A673 (cell line): ENCODE measurements at regions not wholly inside any gene's neighbourhood (a gene's known extent, or its start where the extent isn't known, plus 50 kb on each side); places are given as distances from the start of the nearest gene placed in this dataset.

Experiments used
- BruUV-seq: library from RNA; stranded (reverse); fragments of 400-500 nt; replicated peaks from 2 replicates; lab custom pipeline; 2021; lab: Mats Ljungman, UMichigan
- CTCF ChIA-PET: fragments of 300-600 bp; sonication (Branson Sonifier 250); formaldehyde crosslinking; loops from one replicate; lab custom pipeline; 2022; ENCODE audit warnings: antibody characterized with exemption; lab: Charles Lee
- POLR2A ChIA-PET: fragments of 300-600 bp; sonication (Branson Sonifier 250); formaldehyde crosslinking; loops from one replicate; lab custom pipeline; 2022; ENCODE audit warnings: antibody characterized with exemption; ENCODE audit not compliant: low non-redundant PET; lab: Charles Lee
- DNase-seq: peaks from one replicate; pipeline ENCODE4 v3.0.0-alpha.2; 2015; ENCODE audit warnings: low spot score
- H3K27ac ChIP-seq: fragments of 200-600 bp; sonication (generic); 2 replicates; pipeline ENCODE4 v1.5.1; 2016; ENCODE audit warnings: mixed run types, low read depth, mild to moderate bottlenecking, mixed read lengths, antibody characterized with exemption, low read length; ENCODE audit not compliant: poor library complexity, severe bottlenecking
- H3K27me3 ChIP-seq: fragments of 200-600 bp; sonication (generic); replicated peaks from 2 replicates; pipeline ENCODE4 v1.6.1; 2017; ENCODE audit warnings: mixed run types, low read depth, mild to moderate bottlenecking, mixed read lengths, antibody characterized with exemption, low read length; ENCODE audit not compliant: insufficient read depth, poor library complexity
- H3K36me3 ChIP-seq: fragments of 200-600 bp; sonication (generic); 2 replicates; pipeline ENCODE4 v1.6.1; 2016; ENCODE audit warnings: mixed run types, mild to moderate bottlenecking, mixed read lengths, antibody characterized with exemption, low read length; ENCODE audit not compliant: insufficient read depth, poor library complexity, severe bottlenecking
- H3K4me1 ChIP-seq: fragments of 200-600 bp; sonication (generic); 2 replicates; pipeline ENCODE4 v1.6.1; 2017; ENCODE audit warnings: mixed run types, mild to moderate bottlenecking, mixed read lengths, antibody characterized with exemption, low read length; ENCODE audit not compliant: insufficient read depth, poor library complexity, severe bottlenecking
- H3K4me3 ChIP-seq: fragments of 200-600 bp; sonication (generic); 2 replicates; pipeline ENCODE4 v1.5.1; 2016; ENCODE audit warnings: low read depth, mixed run types, mild to moderate bottlenecking, mixed read lengths, low read length; ENCODE audit not compliant: poor library complexity, severe bottlenecking
- H3K9me3 ChIP-seq: fragments of 200-600 bp; sonication (generic); 2 replicates; pipeline ENCODE4 v1.6.1; 2016; ENCODE audit warnings: mixed run types, low read depth, mild to moderate bottlenecking, mixed read lengths, antibody characterized with exemption, low read length; ENCODE audit not compliant: poor library complexity, severe bottlenecking
- EZH2 ChIP-seq: fragments of 200-600 bp; sonication (generic); IDR thresholded peaks from 2 replicates; pipeline ENCODE4 v1.6.1; 2017; ENCODE audit warnings: borderline replicate concordance, low read depth, mild to moderate bottlenecking, mixed read lengths, antibody characterized with exemption, low read length; ENCODE audit not compliant: poor library complexity, severe bottlenecking
- intact Hi-C: fragments of 100-400 bp; cut with micrococcal nuclease; formaldehyde crosslinking; loops from one replicate; pipeline ENCODE4 v1.10.0; 2022; ENCODE audit not compliant: unreplicated experiment
- TF ChIP-seq, protein P1 (sequence below): fragments of 300-800, 200-600 bp; sonication (generic); conservative IDR thresholded peaks from 2 replicates; pipeline ENCODE4 v1.5.1; 2017; ENCODE audit warnings: low read depth, mild to moderate bottlenecking, antibody characterized with exemption, low read length, moderate library complexity, mixed read lengths

GRCh38 chr9:650362-650761, 191.1 kb upstream of the DMRT1 start:
- no TSS peak for BruUV-seq
- no peak overlapping the region for H3K27ac ChIP-seq
- TF ChIP-seq, protein P1, sequence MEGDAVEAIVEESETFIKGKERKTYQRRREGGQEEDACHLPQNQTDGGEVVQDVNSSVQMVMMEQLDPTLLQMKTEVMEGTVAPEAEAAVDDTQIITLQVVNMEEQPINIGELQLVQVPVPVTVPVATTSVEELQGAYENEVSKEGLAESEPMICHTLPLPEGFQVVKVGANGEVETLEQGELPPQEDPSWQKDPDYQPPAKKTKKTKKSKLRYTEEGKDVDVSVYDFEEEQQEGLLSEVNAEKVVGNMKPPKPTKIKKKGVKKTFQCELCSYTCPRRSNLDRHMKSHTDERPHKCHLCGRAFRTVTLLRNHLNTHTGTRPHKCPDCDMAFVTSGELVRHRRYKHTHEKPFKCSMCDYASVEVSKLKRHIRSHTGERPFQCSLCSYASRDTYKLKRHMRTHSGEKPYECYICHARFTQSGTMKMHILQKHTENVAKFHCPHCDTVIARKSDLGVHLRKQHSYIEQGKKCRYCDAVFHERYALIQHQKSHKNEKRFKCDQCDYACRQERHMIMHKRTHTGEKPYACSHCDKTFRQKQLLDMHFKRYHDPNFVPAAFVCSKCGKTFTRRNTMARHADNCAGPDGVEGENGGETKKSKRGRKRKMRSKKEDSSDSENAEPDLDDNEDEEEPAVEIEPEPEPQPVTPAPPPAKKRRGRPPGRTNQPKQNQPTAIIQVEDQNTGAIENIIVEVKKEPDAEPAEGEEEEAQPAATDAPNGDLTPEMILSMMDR: no peak
- no peak for TF ChIP-seq EZH2
- no peaks in the 10 kb centered on the region for H3K27me3 ChIP-seq
- H3K9me3 ChIP-seq: no peaks in the 10 kb centered on the region
- H3K4me1 ChIP-seq: no peaks in the 10 kb centered on the region
- ChIA-PET CTCF (no interaction called here), POLR2A (no interaction called here)
- no peak overlapping the region for H3K4me3 ChIP-seq
- no peaks in the 10 kb centered on the region for H3K36me3 ChIP-seq
- no peak for DNase-seq
- intact Hi-C loops: no loop called here

- no peak for DNase-seq
- CTCF ChIA-PET: no interaction called here
- H3K4me3 ChIP-seq: no peak overlapping the region
- H3K27me3 ChIP-seq: no peaks in the 10 kb centered on the region
- no peaks in the 10 kb centered on the region for H3K36me3 ChIP-seq
- POLR2A ChIA-PET: no interaction called here
- no peak overlapping the region for H3K27ac ChIP-seq
- H3K4me1 ChIP-seq: no peaks in the 10 kb centered on the region
- no TSS peak for BruUV-seq
- intact Hi-C loops: no loop called here
- no peaks in the 10 kb centered on the region for H3K9me3 ChIP-seq
- TF ChIP-seq, protein P1: no peak
- TF ChIP-seq EZH2: no peak
Measured at GRCh38 chr9:651371-651770, 190.1 kb upstream of the DMRT1 start.

- no peak for DNase-seq
- CTCF ChIA-PET: no interaction called here
- Histone ChIP-seq H3K9me3 (no peaks in the 10 kb centered on the region), H3K4me3 (no peak overlapping the region), H3K27ac (no peak overlapping the region), H3K4me1 (no peaks in the 10 kb centered on the region), H3K36me3 (no peaks in the 10 kb centered on the region), H3K27me3 (no peaks in the 10 kb centered on the region)
- BruUV-seq: no TSS peak
- POLR2A ChIA-PET: no interaction called here
- TF ChIP-seq EZH2: no peak
- TF ChIP-seq, protein P1: no peak
- intact Hi-C loops: no loop called here
Measured at GRCh38 chr9:652914-653313, 188.6 kb upstream of the DMRT1 start.
